B cell (primary cell): ENCODE measurements at regions not wholly inside any gene's neighbourhood (a gene's known extent, or its start where the extent isn't known, plus 50 kb on each side); places are given as distances from the start of the nearest gene placed in this dataset.

ENCODE experiments used
- ATAC-seq: fragments of 200-7000 bp; cut with Tn5 transposase; one replicate; pipeline ENCODE4 v1.10.0; 2021; ENCODE audit warnings: low read depth, mild to moderate bottlenecking, moderate number of reproducible peaks, moderate library complexity
- CTCF ChIA-PET: fragments of 350-600 bp; sonication (Branson Sonifier 250); formaldehyde crosslinking; loops from one replicate; lab custom pipeline; 2021; ENCODE audit warnings: antibody characterized with exemption, inconsistent platforms; lab: Charles Lee
- POLR2A ChIA-PET: fragments of 350-600 bp; sonication (Branson Sonifier 250); formaldehyde crosslinking; loops from one replicate; lab custom pipeline; 2021; ENCODE audit warnings: antibody characterized with exemption; lab: Charles Lee
- DNase-seq: peaks from one replicate; pipeline ENCODE4 v3.0.0; 2013
- H2AFZ ChIP-seq: 2 replicates; pipeline ENCODE4 v1.6.1; 2012; ENCODE audit warnings: mild to moderate bottlenecking, low read depth, low read length; ENCODE audit not compliant: insufficient read depth, poor library complexity, severe bottlenecking
- H3K27ac ChIP-seq, 2 donors: 1 replicate in 1 of 2; 2 replicates in 1 of 2; pipeline ENCODE4 v1.5.1; 2012 to 2013; ENCODE audit warnings: low read length in 2 of 2, mild to moderate bottlenecking in 2 of 2, moderate library complexity in 1 of 2
- H3K27me3 ChIP-seq, 4 experiments: fragments of 200-600 bp in 1 of 4; sonication (generic) in 1 of 4; replicated peaks in 1 of 4; 1 replicate in 2 of 4; 2 replicates in 2 of 4; pipeline versions ENCODE4 v1.6.1 to v1.7.0; 2013 to 2016; ENCODE audit warnings: low read length in 3 of 4, mild to moderate bottlenecking in 2 of 4, mixed read lengths in 1 of 4, moderate library complexity in 1 of 4; ENCODE audit not compliant: insufficient read depth in 4 of 4, control insufficient read depth in 3 of 4; ENCODE audit errors: control extremely low read depth in 1 of 4
- H3K36me3 ChIP-seq, 2 experiments: replicated peaks in 1 of 2; 1 replicate in 1 of 2; 2 replicates in 1 of 2; pipeline versions ENCODE4 v1.6.1 to v1.7.1; 2013; ENCODE audit warnings: low read length in 1 of 2; ENCODE audit not compliant: insufficient read depth in 2 of 2, control insufficient read depth in 1 of 2; ENCODE audit errors: control extremely low read depth in 1 of 2, extremely low read depth in 1 of 2
- H3K4me1 ChIP-seq, 2 donors: fragments of 200-600 bp in 1 of 2; sonication (generic) in 1 of 2; 1 replicate in 1 of 2; 2 replicates in 1 of 2; pipeline versions ENCODE4 v1.5.1 to v1.6.1; 2013 to 2017; ENCODE audit warnings: low read length in 2 of 2; ENCODE audit not compliant: control insufficient read depth in 2 of 2, insufficient read depth in 2 of 2
- H3K4me2 ChIP-seq: replicated peaks from 2 replicates; pipeline ENCODE3; 2012; ENCODE audit warnings: mild to moderate bottlenecking, low read depth, low read length; ENCODE audit not compliant: poor library complexity, severe bottlenecking
- H3K4me3 ChIP-seq, 5 experiments: fragments of 200-600 bp in 1 of 5; sonication (generic) in 1 of 5; 1 replicate in 3 of 5; 2 replicates in 2 of 5; pipeline versions ENCODE4 v1.5.1 to v1.7.0; 2011 to 2016; ENCODE audit warnings: low read length in 4 of 5, mild to moderate bottlenecking in 4 of 5, low read depth in 2 of 5, control low read depth in 1 of 5, moderate library complexity in 1 of 5; ENCODE audit not compliant: insufficient read depth in 1 of 5; ENCODE audit errors: control extremely low read depth in 1 of 5, extremely low read depth in 1 of 5
- H3K79me2 ChIP-seq: fragments of 200-600 bp; sonication (generic); one replicate; pipeline ENCODE4 v1.6.0; 2016; ENCODE audit warnings: low read length; ENCODE audit not compliant: control insufficient read depth, insufficient read depth
- H3K9ac ChIP-seq: fragments of 200-600 bp; sonication (generic); 2 replicates; pipeline ENCODE4 v1.6.1; 2017; ENCODE audit warnings: mild to moderate bottlenecking, low read length, moderate library complexity
- H3K9me3 ChIP-seq, 3 donors: one replicate each; pipeline versions ENCODE4 v1.6.1 to v1.7.1; 2013; ENCODE audit warnings: low read length in 2 of 3; ENCODE audit not compliant: control insufficient read depth in 2 of 3, insufficient read depth in 1 of 3; ENCODE audit errors: control extremely low read depth in 1 of 3
- H4K20me1 ChIP-seq: 2 replicates; pipeline ENCODE4 v1.6.0; 2012; ENCODE audit warnings: mild to moderate bottlenecking, low read length; ENCODE audit not compliant: insufficient read depth, control insufficient read depth, poor library complexity, severe bottlenecking
- H3K27ac Mint-ChIP-seq: one replicate; pipeline ENCODE4 v1.8.0; 2021; ENCODE audit warnings: mixed read lengths
- H3K27me3 Mint-ChIP-seq: one replicate; pipeline ENCODE4 v1.8.0; 2021; ENCODE audit warnings: mixed read lengths
- H3K4me1 Mint-ChIP-seq: one replicate; pipeline ENCODE4 v1.8.0; 2021; ENCODE audit warnings: mixed read lengths
- H3K4me3 Mint-ChIP-seq: one replicate; pipeline ENCODE4 v1.8.0; 2021; ENCODE audit warnings: mixed read lengths
- H3K9me3 Mint-ChIP-seq: one replicate; pipeline ENCODE4 v1.8.0; 2022; ENCODE audit warnings: mixed read lengths; ENCODE audit not compliant: insufficient read depth
- CTCF ChIP-seq: fragments of 200-600 bp; IDR thresholded peaks from one replicate; pipeline ENCODE4 v1.8.0; 2022; ENCODE audit warnings: antibody characterized with exemption, mild to moderate bottlenecking
- EZH2 ChIP-seq: IDR thresholded peaks from 2 replicates; pipeline ENCODE4 v1.6.1; 2012; ENCODE audit warnings: borderline replicate concordance, low read depth, mild to moderate bottlenecking, moderate library complexity, low read length; ENCODE audit not compliant: insufficient read depth, poor library complexity, severe bottlenecking
- WGBS: methylation state at CpG from one replicate; pipeline ENCODE4 v1.1.5; 2013; ENCODE audit warnings: missing lambda C conversion rate; ENCODE audit not compliant: insufficient coverage; 5-methylcytosine and 5-hydroxymethylcytosine counted together
- intact Hi-C: fragments of 100-400 bp; cut with micrococcal nuclease; formaldehyde crosslinking; loops from one replicate; pipeline ENCODE4 v1.10.0; 2022

GRCh38 chr3:115218859-115219258, 71.8 kb upstream of the ZBTB20 start:
- intact Hi-C loops, result no loop called here
- POLR2A ChIA-PET, result no interaction called here
- Histone ChIP-seq H3K27ac (no peak overlapping the region), H3K9ac (no peak overlapping the region), H2AFZ (no peak overlapping the region), H3K9me3 (no peaks in the 10 kb centered on the region), H3K4me3 (no peak overlapping the region), H3K36me3 (no peaks in the 10 kb centered on the region), H3K27me3 (peaks cover 0 to 7% (median 2%) of the 10 kb centered on the region in 4 experiments), H3K4me1 (no peaks in the 10 kb centered on the region), H3K79me2 (no peaks in the 10 kb centered on the region), H3K4me2 (no peak overlapping the region), H4K20me1 (no peaks in the 10 kb centered on the region)
- Mint-ChIP-seq H3K4me1 (no peaks in the 10 kb centered on the region), H3K9me3 (no peaks in the 10 kb centered on the region), H3K27ac (no peak overlapping the region), H3K27me3 (peaks cover 24% of the 10 kb centered on the region), H3K4me3 (no peak overlapping the region)
- CTCF ChIA-PET, result interaction anchor here (1.3 to 3.2 kb wide), 6 partner anchors 27 to 596 kb away, joined by 3 to 28 read pairs (median 16); no protein-coding TSS in a partner anchor
- DNase-seq (no peak), ATAC-seq (no peak)
- TF ChIP-seq EZH2 (no peak), CTCF (no peak)
- WGBS, result no CpG with 5 or more reads among the region's 1 CpG

- Histone ChIP-seq H3K79me2 (no peaks in the 10 kb centered on the region), H3K36me3 (no peaks in the 10 kb centered on the region), H3K4me3 (no peak overlapping the region), H4K20me1 (no peaks in the 10 kb centered on the region), H3K27ac (no peak overlapping the region), H3K27me3 (peaks cover 0 to 4% (median 0%) of the 10 kb centered on the region in 4 experiments), H3K4me2 (no peak overlapping the region), H3K4me1 (no peaks in the 10 kb centered on the region), H2AFZ (no peak overlapping the region), H3K9me3 (no peaks in the 10 kb centered on the region), H3K9ac (no peak overlapping the region)
- TF ChIP-seq EZH2 (no peak), CTCF (no peak)
- no peaks in the 10 kb centered on the region for H3K4me1 Mint-ChIP-seq
- no peak overlapping the region for H3K4me3 Mint-ChIP-seq
- CTCF ChIA-PET, result no interaction called here
- H3K27me3 Mint-ChIP-seq, result peaks cover 23% of the 10 kb centered on the region
- WGBS, result 89% methylated on average over 1 of the region's 1 CpG
- DNase-seq (no peak), ATAC-seq (no peak)
- no peak overlapping the region for H3K27ac Mint-ChIP-seq
- H3K9me3 Mint-ChIP-seq, result no peaks in the 10 kb centered on the region
- intact Hi-C loops, result no loop called here
- POLR2A ChIA-PET, result no interaction called here
These were observed 77.6 kb upstream of the ZBTB20 start for GRCh38 chr3:115224687-115225086.
